ENCODE measurements at regions not wholly inside any gene's neighbourhood (a gene's known extent, or its start where the extent isn't known, plus 50 kb on each side); places are given as distances from the start of the nearest gene placed in this dataset.
A peak's percentile ranks its signal among the peaks of the same experiment; 100 is the strongest.
"Not testable (repeated sequence)": the region's sequence is repeated elsewhere in the genome, so short reads cannot be mapped to it uniquely, and the experiment has no call there.

DNA sequence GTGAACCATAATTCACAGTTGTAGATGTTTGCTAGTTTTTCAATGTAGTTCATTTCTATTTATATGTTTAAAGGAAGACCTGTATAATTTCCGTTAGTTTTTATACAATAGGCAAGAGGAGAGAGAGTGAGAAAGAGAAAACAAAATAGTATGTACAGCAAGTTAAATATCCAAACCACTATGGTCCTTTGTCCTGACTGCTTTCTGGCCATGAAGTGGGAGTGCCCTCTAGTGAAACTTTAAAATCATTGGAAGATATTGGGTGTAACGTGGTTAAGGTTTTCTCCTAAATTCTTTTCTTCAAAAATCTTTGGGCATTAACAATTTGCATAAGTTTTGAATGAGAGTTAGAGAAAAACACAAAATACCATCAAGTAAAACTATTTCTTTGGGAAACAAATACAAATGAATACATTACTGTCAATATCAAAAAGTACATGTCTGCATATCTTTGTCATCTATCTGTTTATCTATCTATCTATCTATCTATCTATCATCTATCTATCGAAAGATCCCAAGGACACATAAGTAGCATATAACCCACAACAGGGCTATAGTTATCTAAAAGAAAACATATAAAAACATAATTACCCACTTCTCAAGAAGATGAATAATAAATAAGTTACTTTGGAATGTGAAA lies 534.6 kb upstream of the ATP11B start:
- DNase-seq (ENCODE audit: low spot score), result peak; percentile 64

DNA sequence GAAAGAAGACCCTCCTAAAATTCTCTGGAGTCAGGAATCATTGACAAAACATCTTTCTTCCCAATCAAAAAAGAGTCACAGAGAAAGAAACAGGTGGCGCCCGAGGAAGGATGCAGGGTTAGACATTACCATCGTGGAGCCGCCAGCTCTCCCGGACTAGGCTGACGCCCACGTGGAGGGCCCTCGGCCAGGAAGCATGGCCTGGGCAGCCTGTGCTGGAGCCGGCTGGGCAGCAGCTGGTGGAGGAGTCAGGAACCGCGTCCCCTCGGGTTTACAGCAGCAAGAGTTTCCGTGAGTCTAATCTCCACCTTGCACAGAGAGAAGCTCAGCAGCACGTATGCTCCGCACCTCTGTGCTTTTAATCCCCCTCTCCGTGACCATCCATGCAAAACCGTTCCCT lies 533.7 kb upstream of the ATP11B start:
- DNase-seq (ENCODE audit: low spot score), result no peak

DNA sequence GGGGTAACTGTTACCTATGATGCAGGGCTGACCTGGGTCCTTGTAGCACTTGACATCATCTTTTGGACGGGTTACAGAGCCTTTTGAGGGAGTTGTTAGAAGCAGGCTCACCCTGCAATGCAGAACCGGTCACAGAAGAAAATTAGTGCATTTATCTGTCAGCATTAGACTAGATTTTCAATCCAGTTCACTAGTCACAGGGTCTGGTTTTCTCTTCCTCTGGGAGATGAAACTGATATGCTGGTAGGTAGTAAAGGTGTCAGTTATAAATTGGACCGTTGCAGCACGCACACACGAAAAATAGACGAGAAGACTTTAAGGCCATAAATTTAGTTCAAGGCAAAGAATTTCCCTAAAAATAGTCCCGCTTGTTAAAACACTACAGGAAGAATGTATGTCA lies 532.3 kb upstream of the ATP11B start:
- no peak for DNase-seq (ENCODE audit: low spot score)

DNA sequence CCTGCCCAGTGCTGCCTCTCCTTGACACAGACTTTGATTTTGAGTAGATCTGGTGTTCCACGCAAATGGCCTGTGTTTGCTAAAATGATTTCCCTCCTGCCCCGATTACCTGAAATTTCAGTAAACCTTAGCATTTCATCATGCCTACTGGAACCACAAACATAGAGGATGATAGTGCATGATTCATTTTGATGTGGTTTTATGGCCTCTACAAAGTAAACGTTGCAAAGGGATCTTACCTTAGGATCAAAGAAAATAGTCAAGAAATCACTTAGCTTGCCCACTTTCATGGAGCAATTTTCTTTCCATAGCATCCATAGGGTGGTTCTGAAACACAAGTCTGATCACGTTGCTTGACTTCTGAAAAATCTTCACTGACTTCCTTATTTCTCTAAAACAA lies 524.6 kb upstream of the ATP11B start:
- peak; percentile 72 for DNase-seq (ENCODE audit: low spot score)

- DNase-seq (ENCODE audit: low spot score), result no peak
Measured at GRCh38 chr3:182276512-182276911, 516.8 kb upstream of the ATP11B start.

DNA sequence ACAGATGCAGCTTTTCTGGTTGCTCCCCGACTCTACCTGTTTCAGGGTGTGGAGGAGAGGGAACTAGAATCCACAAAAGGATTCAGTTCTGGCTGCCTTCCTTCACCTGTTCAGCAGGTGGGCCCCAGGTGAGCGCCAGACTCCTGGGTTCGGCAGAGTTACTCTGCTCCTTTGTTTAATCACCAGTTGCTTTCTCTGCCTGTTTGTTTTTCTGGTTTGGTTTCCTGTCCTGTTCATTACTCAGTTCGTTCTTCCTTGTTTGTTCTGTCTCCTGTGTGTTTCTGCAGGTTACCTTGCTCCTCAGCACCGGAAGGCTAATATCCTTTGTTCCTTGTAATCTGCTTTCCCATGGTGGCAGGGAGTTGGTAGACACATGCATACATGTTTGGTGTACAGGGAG lies 508.5 kb upstream of the ATP11B start:
- peak; percentile 9 for DNase-seq (ENCODE audit: low spot score)

DNA sequence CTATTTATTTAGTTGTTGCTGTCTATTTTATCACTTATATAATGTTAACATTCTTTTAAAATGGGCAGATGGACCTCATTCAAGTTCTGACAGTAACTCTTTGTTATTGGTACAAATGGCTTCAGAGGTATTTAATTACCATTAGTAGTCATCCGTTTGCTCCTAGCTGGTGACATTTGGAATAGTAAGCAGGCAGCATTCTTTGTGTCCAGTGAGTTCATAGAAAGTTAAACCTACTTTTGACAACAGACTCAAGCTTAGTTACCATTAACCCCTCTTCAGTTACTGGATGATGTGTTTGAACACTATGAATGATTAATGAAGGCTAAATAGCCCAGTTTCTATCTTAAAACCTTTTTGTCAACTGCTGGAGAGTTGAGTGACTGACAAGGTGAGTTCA lies 500.7 kb upstream of the ATP11B start:
- DNase-seq (ENCODE audit: low spot score), result no peak

DNA sequence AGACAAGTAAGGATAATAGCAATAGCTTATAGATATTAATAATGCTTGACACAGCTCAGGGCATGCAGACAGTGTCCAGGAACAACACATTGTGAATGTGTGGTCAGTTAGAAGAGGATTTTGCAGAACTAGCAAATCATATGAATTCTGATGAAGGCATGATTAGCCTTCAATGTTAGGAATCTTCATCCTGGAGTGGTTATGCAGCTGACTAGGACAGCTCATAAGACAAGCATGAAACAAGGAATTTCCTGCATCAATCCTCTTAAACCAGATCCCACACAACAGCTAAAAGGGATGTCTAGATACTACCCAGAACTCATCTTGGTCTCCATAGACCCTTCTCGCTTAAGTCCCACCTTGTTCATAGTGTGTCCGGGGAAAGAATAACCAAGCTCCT lies 499.0 kb upstream of the ATP11B start:
- DNase-seq (ENCODE audit: low spot score), result no peak

DNA sequence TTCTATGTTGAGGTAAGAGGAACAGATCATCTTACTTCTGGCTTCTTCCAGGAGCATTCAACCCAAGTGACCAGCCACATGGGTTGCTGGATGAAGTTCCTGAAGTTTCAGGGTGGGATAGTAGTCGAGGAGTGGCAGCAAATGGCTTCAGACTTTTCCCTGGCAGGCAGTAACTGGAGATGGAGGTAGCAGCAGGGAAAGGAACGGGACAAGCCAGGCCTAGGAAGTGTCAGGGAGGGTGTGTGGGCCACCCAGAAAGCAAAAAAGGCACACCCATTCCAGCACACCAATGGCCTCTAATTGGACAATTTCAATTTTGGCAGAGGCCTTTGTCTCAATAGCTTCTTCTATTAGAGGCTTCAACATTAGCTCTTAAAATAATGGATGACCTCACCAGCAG lies 498.6 kb upstream of the ATP11B start:
- no peak for DNase-seq (ENCODE audit: low spot score)

- DNase-seq (ENCODE audit: low spot score), result no peak
Measured at GRCh38 chr3:182300266-182300665, 493.0 kb upstream of the ATP11B start.

DNA sequence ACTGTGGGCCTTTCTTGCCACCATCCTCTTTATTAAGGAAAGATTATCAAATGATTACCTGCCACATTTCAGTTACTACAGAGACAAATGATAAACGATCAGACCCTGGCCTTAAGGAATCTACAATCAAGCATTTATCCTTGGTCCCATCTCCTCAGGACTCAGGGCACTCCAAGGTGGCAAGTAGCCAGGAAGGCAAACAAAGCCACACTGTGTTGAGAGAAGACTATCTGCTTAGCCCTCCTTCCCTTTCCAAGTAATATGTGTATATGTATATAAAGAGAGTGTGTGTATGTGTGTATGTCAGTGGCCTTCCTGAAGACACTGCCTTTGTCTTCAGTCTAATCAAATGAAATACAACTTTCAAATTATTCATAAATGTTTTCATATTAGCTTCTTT lies 490.1 kb upstream of the ATP11B start:
- no peak for DNase-seq (ENCODE audit: low spot score)

GRCh38 chr3:182305881-182306665 lies 487.2 kb upstream of the ATP11B start:
- no peak for DNase-seq (ENCODE audit: low spot score)

DNA sequence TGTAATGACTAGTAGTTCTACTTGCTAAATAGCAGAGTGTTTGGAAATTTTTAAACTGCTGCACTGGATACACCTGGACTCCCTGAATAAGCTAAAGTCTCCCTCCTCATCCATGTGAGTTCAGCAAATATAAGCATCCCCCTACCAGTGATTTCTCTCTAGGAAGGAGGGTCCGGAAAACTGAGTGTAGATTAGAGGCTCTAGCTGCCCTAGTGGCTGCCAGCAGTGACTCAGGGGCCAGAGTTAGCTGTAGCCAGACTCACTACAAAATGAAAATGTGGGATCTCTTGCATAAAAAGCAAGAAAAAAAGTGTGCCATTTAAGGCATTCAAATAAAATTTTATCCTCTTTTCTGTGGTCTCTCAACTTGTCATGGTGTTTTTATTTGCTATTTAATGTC lies 485.0 kb upstream of the ATP11B start:
- DNase-seq (ENCODE audit: low spot score), result no peak

DNA sequence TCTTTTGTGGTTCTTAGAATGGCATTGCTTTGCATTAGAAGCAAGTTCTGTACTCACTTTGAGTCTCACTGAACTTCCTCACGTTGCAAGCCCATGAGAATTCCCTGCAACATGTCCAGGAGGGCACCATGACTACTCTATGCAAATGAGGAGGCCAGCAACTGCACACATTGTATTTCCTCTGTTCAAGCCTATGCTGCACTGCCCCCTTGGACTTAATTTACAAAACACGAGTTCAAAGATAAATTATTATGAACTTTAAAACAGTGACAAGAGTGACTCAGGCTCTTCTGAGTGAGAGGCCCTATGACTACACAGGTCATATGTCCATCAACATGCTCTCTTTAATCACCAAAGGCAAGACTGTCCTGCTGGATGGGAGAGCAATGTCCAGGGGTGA lies 484.2 kb upstream of the ATP11B start:
- peak; percentile 23 for DNase-seq (ENCODE audit: low spot score)

DNA sequence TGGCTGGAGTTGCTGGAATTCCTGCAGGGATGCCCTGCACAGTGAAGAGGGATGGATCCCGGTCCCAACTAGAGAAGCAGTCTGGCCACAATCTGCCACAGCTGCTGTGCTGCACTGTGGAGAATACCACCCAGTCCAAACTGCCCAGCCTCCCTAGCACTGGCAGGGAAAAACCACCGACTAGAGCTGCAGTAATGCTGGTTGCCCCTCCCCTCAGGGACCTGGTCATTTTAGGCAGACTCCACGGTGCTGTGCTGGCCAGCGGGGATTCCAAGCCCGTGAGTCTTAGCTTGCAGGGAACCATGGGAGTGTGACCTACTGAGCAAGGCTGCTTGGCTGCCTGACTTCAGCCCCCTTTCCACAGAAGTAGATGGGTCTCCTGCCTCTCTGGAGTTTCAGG lies 478.0 kb upstream of the ATP11B start:
- no peak for DNase-seq (ENCODE audit: low spot score)

GRCh38 chr3:182323126-182323700 lies 470.1 kb upstream of the ATP11B start:
- no peak for DNase-seq (ENCODE audit: low spot score)

DNA sequence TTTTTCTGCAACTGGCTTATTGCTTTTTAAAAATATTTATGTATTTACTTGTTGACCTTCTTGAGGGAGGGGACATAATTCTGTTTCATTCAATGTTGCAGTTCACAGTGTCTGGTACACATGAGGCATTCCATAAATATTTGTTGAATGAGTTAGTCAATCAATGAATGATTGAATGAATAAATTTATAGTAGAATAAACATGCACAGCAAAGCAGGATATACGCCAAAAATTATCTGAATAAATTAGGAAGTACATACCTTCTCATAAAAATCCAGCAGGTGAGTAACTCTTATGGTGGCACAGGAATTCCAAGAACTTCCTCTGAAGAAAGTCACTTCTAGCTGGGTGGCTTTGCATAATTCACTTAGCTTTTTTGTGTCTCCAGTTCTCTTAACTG lies 469.4 kb upstream of the ATP11B start:
- no peak for DNase-seq (ENCODE audit: low spot score)

GRCh38 chr3:182325213-182325950 lies 467.9 kb upstream of the ATP11B start:
- no peak for DNase-seq (ENCODE audit: low spot score)

- no peak for DNase-seq (ENCODE audit: low spot score)
Measured at GRCh38 chr3:182327196-182327681, 466.1 kb upstream of the ATP11B start.

DNA sequence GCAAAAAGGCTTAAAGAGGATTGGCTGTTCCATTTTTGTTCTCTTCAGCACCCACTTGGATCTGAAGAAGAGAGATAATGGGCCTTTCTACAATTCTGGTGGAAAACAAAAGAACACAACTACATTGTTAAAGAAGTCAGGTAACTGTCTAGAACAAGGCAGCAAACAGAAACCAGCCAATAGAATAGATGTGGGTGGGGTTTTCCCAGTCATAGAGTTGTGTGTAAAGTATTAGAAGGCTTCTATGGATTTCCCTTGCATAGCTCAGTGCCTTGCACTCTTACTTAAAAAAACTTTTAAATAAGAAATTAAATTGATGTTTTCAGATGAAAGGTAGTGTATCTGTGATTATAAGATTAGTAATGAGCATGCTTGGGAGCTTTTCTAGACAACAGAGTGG lies 462.7 kb upstream of the ATP11B start:
- no peak for DNase-seq (ENCODE audit: low spot score)

GRCh38 chr3:182331341-182331740 lies 462.0 kb upstream of the ATP11B start:
- no peak for DNase-seq (ENCODE audit: low spot score)

DNA sequence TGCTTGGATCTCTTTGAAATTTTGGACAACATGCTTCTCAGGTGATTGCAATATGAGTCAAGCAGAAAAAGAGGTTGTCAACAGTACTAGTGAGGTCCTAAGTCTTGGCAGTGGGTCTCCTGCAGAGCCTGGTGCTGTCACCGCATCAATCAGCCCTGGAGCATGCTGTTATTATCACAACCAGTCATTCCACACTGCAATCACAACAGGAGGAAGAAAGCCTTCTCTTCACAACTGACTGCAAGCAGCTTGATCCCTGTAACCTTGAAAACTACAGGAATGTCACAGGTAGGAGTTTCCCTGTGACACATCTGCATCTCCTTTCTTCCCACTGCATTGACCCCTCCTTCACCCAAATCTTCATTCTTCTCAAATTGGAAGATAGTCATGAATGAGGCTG lies 451.1 kb upstream of the ATP11B start:
- no peak for DNase-seq (ENCODE audit: low spot score)

DNA sequence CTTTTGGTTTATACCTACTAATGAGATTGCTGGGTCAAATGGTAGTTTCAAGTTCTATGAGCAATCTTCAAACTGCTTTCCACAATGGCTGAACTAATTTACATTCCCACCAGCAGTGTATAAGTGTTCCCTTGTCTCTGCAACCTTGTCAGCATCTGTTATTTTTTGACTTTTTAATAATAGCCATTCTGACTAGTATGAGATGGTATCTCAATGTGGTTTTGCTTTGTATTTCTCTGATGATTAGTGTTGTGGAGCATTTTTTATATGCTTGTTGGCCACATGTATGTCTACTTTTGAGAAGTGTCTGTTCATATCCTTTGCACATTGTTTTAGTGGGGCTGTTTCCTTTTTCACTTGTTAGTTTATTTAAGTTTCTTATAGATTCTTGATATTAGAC lies 449.3 kb upstream of the ATP11B start:
- not testable (repeated sequence) for DNase-seq (ENCODE audit: low spot score)
